Activated naive CD8-positive, alpha-beta T cell (primary cell): ENCODE measurements at regions not wholly inside any gene's neighbourhood (a gene's known extent, or its start where the extent isn't known, plus 50 kb on each side); places are given as distances from the start of the nearest gene placed in this dataset.

Source experiments
- H3K27ac Mint-ChIP-seq: one replicate; pipeline ENCODE4 v1.8.0; 2021; ENCODE audit warnings: mixed read lengths
- H3K27me3 Mint-ChIP-seq: one replicate; pipeline ENCODE4 v1.8.0; 2021; ENCODE audit warnings: mixed read lengths
- H3K36me3 Mint-ChIP-seq: one replicate; pipeline ENCODE4 v1.8.0; 2021; ENCODE audit warnings: mixed read lengths
- H3K4me1 Mint-ChIP-seq: one replicate; pipeline ENCODE4 v1.8.0; 2021; ENCODE audit warnings: low read depth, mixed read lengths
- H3K4me3 Mint-ChIP-seq: one replicate; pipeline ENCODE4 v1.8.0; 2021; ENCODE audit warnings: mild to moderate bottlenecking, mixed read lengths
- H3K9me3 Mint-ChIP-seq: one replicate; pipeline ENCODE4 v1.8.0; 2021; ENCODE audit warnings: low read depth, mixed read lengths

- H3K27ac Mint-ChIP-seq = no peak overlapping the region
- H3K9me3 Mint-ChIP-seq = no peaks in the 10 kb centered on the region
- no peaks in the 10 kb centered on the region for H3K36me3 Mint-ChIP-seq
- H3K4me1 Mint-ChIP-seq = no peaks in the 10 kb centered on the region
- no peak overlapping the region for H3K4me3 Mint-ChIP-seq
- H3K27me3 Mint-ChIP-seq = peaks cover 3% of the 10 kb centered on the region
These were observed 244.6 kb downstream of the NR4A2 start for GRCh38 chr2:156087875-156088274.

GRCh38 chr2:156083763-156084493 lies 248.6 kb downstream of the NR4A2 start:
- H3K4me3 Mint-ChIP-seq = no peak overlapping the region
- peaks cover 3% of the 10 kb centered on the region for H3K27me3 Mint-ChIP-seq
- H3K36me3 Mint-ChIP-seq = no peaks in the 10 kb centered on the region
- no peak overlapping the region for H3K27ac Mint-ChIP-seq
- H3K9me3 Mint-ChIP-seq = peaks cover 9% of the 10 kb centered on the region
- no peaks in the 10 kb centered on the region for H3K4me1 Mint-ChIP-seq

- peaks cover 3% of the 10 kb centered on the region for H3K27me3 Mint-ChIP-seq
- no peak overlapping the region for H3K27ac Mint-ChIP-seq
- no peaks in the 10 kb centered on the region for H3K4me1 Mint-ChIP-seq
- no peak overlapping the region for H3K4me3 Mint-ChIP-seq
- peaks cover 9% of the 10 kb centered on the region for H3K9me3 Mint-ChIP-seq
- H3K36me3 Mint-ChIP-seq = no peaks in the 10 kb centered on the region
These were observed 252.7 kb downstream of the NR4A2 start for GRCh38 chr2:156079845-156080244.

GRCh38 chr2:156077041-156077742 lies 255.3 kb downstream of the NR4A2 start:
- no peaks in the 10 kb centered on the region for H3K4me1 Mint-ChIP-seq
- no peaks in the 10 kb centered on the region for H3K27me3 Mint-ChIP-seq
- H3K36me3 Mint-ChIP-seq = no peaks in the 10 kb centered on the region
- H3K27ac Mint-ChIP-seq = no peak overlapping the region
- no peak overlapping the region for H3K4me3 Mint-ChIP-seq
- H3K9me3 Mint-ChIP-seq = peaks cover 9% of the 10 kb centered on the region

GRCh38 chr2:156065912-156066311 lies 266.6 kb downstream of the NR4A2 start:
- no peak overlapping the region for H3K4me3 Mint-ChIP-seq

GRCh38 chr2:156064540-156064939 lies 268.0 kb downstream of the NR4A2 start:
- Mint-ChIP-seq H3K27ac (no peak overlapping the region), H3K27me3 (peaks cover under 1% of the 10 kb centered on the region), H3K4me3 (no peak overlapping the region), H3K9me3 (no peaks in the 10 kb centered on the region), H3K36me3 (no peaks in the 10 kb centered on the region), H3K4me1 (no peaks in the 10 kb centered on the region)

More at GRCh38 chr2:156065912-156066311, 266.6 kb downstream of the NR4A2 start:
- no peaks in the 10 kb centered on the region for H3K27me3 Mint-ChIP-seq
- no peaks in the 10 kb centered on the region for H3K36me3 Mint-ChIP-seq
- no peaks in the 10 kb centered on the region for H3K4me1 Mint-ChIP-seq
- H3K9me3 Mint-ChIP-seq = no peaks in the 10 kb centered on the region
- H3K27ac Mint-ChIP-seq = no peak overlapping the region

- H3K27me3 Mint-ChIP-seq = peaks cover 6% of the 10 kb centered on the region
- H3K9me3 Mint-ChIP-seq = no peaks in the 10 kb centered on the region
- H3K4me3 Mint-ChIP-seq = no peak overlapping the region
- H3K4me1 Mint-ChIP-seq = no peaks in the 10 kb centered on the region
- H3K27ac Mint-ChIP-seq = no peak overlapping the region
- no peaks in the 10 kb centered on the region for H3K36me3 Mint-ChIP-seq
These were observed 274.9 kb downstream of the NR4A2 start for GRCh38 chr2:156057647-156058046.

- H3K9me3 Mint-ChIP-seq = no peaks in the 10 kb centered on the region
- H3K27ac Mint-ChIP-seq = no peak overlapping the region
- H3K27me3 Mint-ChIP-seq = peaks cover 6% of the 10 kb centered on the region
- H3K36me3 Mint-ChIP-seq = no peaks in the 10 kb centered on the region
- H3K4me3 Mint-ChIP-seq = no peak overlapping the region
- H3K4me1 Mint-ChIP-seq = no peaks in the 10 kb centered on the region
These were observed 277.5 kb downstream of the NR4A2 start for GRCh38 chr2:156054983-156055382.

- no peak overlapping the region for H3K4me3 Mint-ChIP-seq
- H3K27ac Mint-ChIP-seq = no peak overlapping the region
- no peaks in the 10 kb centered on the region for H3K27me3 Mint-ChIP-seq
- no peaks in the 10 kb centered on the region for H3K9me3 Mint-ChIP-seq
- no peaks in the 10 kb centered on the region for H3K4me1 Mint-ChIP-seq
- no peaks in the 10 kb centered on the region for H3K36me3 Mint-ChIP-seq
These were observed 285.6 kb downstream of the NR4A2 start for GRCh38 chr2:156046900-156047299.

- Mint-ChIP-seq H3K4me3 (no peak overlapping the region), H3K27ac (no peak overlapping the region), H3K4me1 (no peaks in the 10 kb centered on the region), H3K27me3 (no peaks in the 10 kb centered on the region), H3K9me3 (no peaks in the 10 kb centered on the region), H3K36me3 (no peaks in the 10 kb centered on the region)
These were observed 289.6 kb downstream of the NR4A2 start for GRCh38 chr2:156042895-156043294.

- H3K27me3 Mint-ChIP-seq = no peaks in the 10 kb centered on the region
- no peaks in the 10 kb centered on the region for H3K36me3 Mint-ChIP-seq
- H3K9me3 Mint-ChIP-seq = no peaks in the 10 kb centered on the region
- no peaks in the 10 kb centered on the region for H3K4me1 Mint-ChIP-seq
- no peak overlapping the region for H3K27ac Mint-ChIP-seq
- H3K4me3 Mint-ChIP-seq = no peak overlapping the region
These were observed 294.5 kb downstream of the NR4A2 start for GRCh38 chr2:156038021-156038420.

GRCh38 chr2:156037482-156037881 lies 295.0 kb downstream of the NR4A2 start:
- Mint-ChIP-seq H3K27me3 (no peaks in the 10 kb centered on the region), H3K4me3 (no peak overlapping the region), H3K9me3 (no peaks in the 10 kb centered on the region), H3K27ac (no peak overlapping the region), H3K36me3 (no peaks in the 10 kb centered on the region), H3K4me1 (no peaks in the 10 kb centered on the region)

GRCh38 chr2:156031121-156031520 lies 301.4 kb downstream of the NR4A2 start:
- Mint-ChIP-seq H3K4me1 (no peaks in the 10 kb centered on the region), H3K27ac (no peak overlapping the region), H3K9me3 (no peaks in the 10 kb centered on the region), H3K4me3 (no peak overlapping the region), H3K36me3 (no peaks in the 10 kb centered on the region), H3K27me3 (peaks cover 1% of the 10 kb centered on the region)

- Mint-ChIP-seq H3K9me3 (no peaks in the 10 kb centered on the region), H3K36me3 (no peaks in the 10 kb centered on the region), H3K27me3 (peaks cover 1% of the 10 kb centered on the region), H3K4me1 (no peaks in the 10 kb centered on the region), H3K4me3 (no peak overlapping the region), H3K27ac (no peak overlapping the region)
These were observed 309.2 kb downstream of the NR4A2 start for GRCh38 chr2:156023229-156023869.
